ENCODE measurements at regions not wholly inside any gene's neighbourhood (a gene's known extent, or its start where the extent isn't known, plus 50 kb on each side); places are given as distances from the start of the nearest gene placed in this dataset.

- ChIA-PET CTCF (no interaction called here), POLR2A (no interaction called here)
- TF ChIP-seq CTCF (IDR thresholded peaks at IDR 0.05; ENCODE audit: control extremely low read depth, extremely low read depth, low read depth, missing control alignments), result no peak
- no peak for DNase-seq (ENCODE audit: extremely low spot score)
Measured at GRCh38 chr6:167766986-167767714, 59.6 kb upstream of the AFDN start.

GRCh38 chr6:167767715-167768107, 59.0 kb upstream of the AFDN start:
- POLR2A ChIA-PET, result no interaction called here
- TF ChIP-seq CTCF (IDR thresholded peaks at IDR 0.05; ENCODE audit: control extremely low read depth, extremely low read depth, low read depth, missing control alignments), result no peak
- CTCF ChIA-PET, result no interaction called here
- no peak for DNase-seq (ENCODE audit: extremely low spot score)

GRCh38 chr6:167768471-167769215, 58.1 kb upstream of the AFDN start:
- POLR2A ChIA-PET, result no interaction called here

GRCh38 chr6:167769408-167770190, 57.1 kb upstream of the AFDN start:
- TF ChIP-seq CTCF (IDR thresholded peaks at IDR 0.05; ENCODE audit: control extremely low read depth, extremely low read depth, low read depth, missing control alignments), result no peak
- ChIA-PET POLR2A (no interaction called here), CTCF (interaction anchor here (0.7 kb wide), 1 partner anchor 10 kb away, joined by 3 read pairs; no protein-coding TSS in a partner anchor)
- DNase-seq (ENCODE audit: extremely low spot score), result no peak

More at GRCh38 chr6:167768471-167769215, 58.1 kb upstream of the AFDN start:
- CTCF ChIA-PET, result no interaction called here
- DNase-seq (ENCODE audit: extremely low spot score), result no peak
- no peak for TF ChIP-seq CTCF (IDR thresholded peaks at IDR 0.05; ENCODE audit: control extremely low read depth, extremely low read depth, low read depth, missing control alignments)

GRCh38 chr6:167770291-167770955, 56.3 kb upstream of the AFDN start:
- CTCF ChIA-PET, result interaction anchor here (0.7 to 1.6 kb wide), 2 partner anchors 9 to 10 kb away, joined by 3 read pairs; no protein-coding TSS in a partner anchor
- no peak for TF ChIP-seq CTCF (IDR thresholded peaks at IDR 0.05; ENCODE audit: control extremely low read depth, extremely low read depth, low read depth, missing control alignments)
- POLR2A ChIA-PET, result no interaction called here

GRCh38 chr6:167774881-167775280, 51.8 kb upstream of the AFDN start:
- no peak for DNase-seq (ENCODE audit: extremely low spot score)
- ChIA-PET POLR2A (no interaction called here), CTCF (interaction anchor here (2.2 kb wide), 1 partner anchor 19 kb away, joined by 6 read pairs; no protein-coding TSS in a partner anchor)
- TF ChIP-seq CTCF (IDR thresholded peaks at IDR 0.05; ENCODE audit: control extremely low read depth, extremely low read depth, low read depth, missing control alignments), result no peak

More at GRCh38 chr6:167770291-167770955, 56.3 kb upstream of the AFDN start:
- no peak for DNase-seq (ENCODE audit: extremely low spot score)

Data from GM10248 (cell line).